ENCODE measurements at regions not wholly inside any gene's neighbourhood (a gene's known extent, or its start where the extent isn't known, plus 50 kb on each side); places are given as distances from the start of the nearest gene placed in this dataset.
"Not testable (repeated sequence)": the region's sequence is repeated elsewhere in the genome, so short reads cannot be mapped to it uniquely, and the experiment has no call there.

DNA sequence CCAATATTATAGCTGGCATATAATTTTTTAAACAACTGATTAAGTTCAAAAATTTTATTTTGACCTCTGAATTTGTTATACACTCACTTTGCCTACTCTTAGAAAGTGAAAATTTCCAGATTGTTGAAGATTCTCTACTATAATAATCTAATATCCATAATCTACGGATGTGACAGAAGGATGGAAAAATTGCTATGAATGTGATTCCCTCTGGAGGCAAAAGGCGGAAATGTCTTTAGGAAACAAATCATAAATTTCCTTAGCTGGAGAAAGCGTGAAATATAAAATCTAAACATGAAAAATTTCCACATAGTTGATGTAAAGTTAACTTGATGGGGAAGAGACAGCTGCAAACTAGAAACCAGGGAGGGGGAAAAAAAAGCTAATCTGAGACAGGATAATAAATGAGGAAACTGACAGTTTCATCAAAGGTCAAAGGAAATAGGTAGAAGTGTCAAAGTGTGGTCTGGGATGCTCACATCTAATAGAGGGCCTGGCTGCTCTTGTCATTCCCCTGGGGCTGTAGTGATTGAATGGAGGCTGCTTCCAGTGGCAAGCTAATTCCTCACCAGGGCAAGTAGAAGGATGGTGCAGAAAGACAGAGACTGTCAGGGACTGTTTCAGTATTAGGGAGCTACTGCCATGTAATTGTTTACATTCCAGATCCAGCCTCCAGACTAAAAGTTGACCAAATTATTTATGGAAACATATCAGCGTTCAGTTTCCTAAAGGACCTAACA lies 264.5 kb downstream of the SDHAF3 start:
- no peak for DNase-seq

DNA sequence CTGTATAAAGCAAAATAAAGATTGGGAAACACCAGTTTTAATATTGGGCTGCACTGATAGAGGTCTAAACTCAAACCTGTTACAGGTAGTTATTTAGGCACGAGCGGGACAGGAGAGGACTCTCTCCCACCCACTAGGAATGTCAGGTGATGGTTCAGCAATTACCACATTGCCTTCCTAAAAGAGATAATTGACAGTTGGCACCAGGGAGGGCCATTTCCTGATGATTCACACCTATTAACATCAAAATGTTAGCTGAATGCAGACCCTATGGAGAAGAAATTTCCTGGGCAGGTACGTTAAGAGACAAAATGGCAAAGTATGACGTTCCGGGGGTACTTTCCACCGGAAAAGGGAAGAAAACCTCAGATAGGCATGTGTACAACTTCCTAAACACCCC lies 272.6 kb downstream of the SDHAF3 start:
- DNase-seq = no peak

DNA sequence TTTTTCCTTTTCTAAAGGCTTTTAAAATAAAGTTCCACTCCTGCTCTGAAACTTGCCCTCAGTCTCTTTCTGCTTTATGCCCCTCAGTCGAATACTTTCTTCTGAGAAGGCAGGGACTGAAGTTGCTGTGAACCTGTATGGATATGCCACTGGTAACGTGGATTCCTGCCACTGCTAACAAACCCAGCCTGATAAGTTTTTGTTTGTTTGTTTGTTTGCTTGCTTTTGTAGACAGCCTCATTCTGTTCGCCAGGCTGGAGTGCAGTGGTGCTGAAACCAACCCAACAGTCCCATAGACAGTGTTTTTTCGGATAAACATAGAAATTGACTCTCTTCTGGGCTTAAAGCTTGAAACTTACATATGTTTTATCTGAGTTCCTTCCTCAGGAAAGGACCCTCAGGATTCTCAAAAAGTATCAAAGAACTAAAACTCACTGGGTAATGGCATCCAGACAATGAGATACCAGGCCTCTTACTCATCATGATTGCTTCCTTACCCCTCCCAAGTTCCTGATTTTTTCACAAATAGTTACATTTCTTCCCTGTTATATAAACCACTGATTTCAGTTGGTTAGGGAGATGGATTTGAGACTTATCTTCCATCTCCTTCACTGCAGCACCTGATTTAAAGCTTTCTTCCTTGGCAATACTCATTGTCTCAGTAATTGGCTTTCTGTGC lies 273.6 kb downstream of the SDHAF3 start:
- no peak for DNase-seq

DNA sequence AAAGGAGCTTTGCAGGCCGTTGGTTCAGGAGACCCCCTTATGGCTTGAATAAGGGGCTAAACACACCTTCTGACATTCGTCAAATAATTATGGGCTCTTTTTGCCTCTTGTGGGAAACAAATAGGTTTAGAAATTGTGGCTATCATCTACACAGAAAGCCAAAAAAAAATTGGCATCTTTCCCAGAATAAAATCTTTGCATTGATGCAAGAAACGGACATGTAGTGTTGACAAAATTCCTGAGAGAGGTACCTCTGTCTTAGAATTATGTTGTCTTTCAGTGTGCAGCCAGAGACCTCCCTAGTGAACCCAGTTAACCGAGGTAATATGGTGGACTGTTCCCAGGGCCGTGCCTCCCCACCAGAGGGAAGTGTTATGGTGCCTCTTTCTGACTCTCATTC lies 283.9 kb downstream of the SDHAF3 start:
- DNase-seq = no peak

DNA sequence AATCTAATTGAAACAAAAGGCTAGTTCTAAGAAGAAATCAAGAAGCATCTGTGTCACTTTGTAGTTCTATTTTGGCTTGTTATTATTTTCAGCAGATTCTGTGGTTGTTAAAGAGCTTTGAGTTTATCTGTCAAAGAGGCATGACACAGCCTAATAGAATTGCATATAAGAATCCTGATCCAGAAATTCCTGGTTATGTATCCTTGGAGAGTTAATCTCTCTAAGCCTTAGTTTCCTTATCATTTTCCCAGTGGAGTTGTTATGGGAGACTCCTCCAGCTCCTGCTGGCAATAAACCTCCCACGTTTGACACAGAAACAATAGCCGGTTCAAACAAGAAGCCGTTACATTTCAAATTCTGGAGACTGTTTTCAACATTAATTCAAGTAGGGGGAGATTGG lies 288.3 kb downstream of the SDHAF3 start:
- no peak for DNase-seq

DNA sequence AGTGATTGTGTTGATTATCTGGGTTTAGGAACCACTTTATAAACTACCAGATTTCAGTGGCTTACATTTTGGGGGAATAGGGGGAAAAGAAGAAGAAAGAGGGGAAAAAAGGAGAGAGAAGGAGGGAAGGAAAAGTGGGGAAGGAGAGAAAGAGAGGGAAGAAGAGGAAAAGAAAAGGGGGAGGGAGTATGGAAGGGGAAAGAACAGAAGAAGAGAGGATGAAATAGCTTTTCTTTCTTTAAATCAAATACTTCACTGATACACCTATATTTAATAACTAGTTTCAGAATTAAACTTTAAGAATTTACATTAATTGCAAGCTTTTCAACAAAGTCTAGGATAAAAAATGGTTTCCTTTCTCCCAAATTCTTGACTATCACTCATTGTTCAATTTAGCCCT lies 289.6 kb downstream of the SDHAF3 start:
- no peak for DNase-seq

DNA sequence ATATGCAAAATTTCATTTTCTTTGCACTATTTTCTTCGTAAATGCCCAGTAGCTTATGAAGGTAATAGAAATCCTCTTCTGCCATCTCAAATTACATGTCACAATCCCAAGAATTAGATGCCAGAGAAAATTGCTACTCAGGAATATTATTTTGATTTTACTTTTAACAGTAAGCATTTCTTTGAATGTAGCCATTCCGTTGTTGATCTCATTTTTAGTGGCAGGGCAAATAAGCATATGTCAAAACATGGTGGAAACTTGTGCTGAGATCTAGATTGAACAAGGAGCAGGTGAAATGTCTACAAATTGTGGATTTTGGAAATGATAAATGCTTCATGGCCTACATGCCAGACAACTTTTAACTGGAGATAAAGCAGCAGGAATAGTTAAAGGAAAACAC lies 291.8 kb downstream of the SDHAF3 start:
- no peak for DNase-seq

DNA sequence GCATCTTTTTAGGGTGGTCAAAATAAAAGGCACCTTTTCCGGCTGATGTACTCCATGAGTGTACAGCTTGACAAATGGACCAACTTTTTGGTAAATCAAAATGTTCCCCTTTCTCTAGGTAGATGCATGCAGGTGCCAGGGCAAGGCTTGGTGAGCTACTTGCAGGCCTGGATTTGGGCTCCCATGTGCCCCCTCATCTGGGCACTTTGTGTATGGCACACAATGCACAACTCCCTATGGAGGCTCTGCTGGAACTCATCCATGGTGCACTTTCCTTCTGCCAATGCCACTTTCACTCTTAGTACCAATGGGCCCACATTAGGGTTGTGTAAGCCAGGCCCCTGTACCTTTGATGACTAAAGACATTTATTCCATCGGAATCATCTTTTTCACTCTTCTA lies 300.8 kb downstream of the SDHAF3 start:
- no peak for DNase-seq

DNA sequence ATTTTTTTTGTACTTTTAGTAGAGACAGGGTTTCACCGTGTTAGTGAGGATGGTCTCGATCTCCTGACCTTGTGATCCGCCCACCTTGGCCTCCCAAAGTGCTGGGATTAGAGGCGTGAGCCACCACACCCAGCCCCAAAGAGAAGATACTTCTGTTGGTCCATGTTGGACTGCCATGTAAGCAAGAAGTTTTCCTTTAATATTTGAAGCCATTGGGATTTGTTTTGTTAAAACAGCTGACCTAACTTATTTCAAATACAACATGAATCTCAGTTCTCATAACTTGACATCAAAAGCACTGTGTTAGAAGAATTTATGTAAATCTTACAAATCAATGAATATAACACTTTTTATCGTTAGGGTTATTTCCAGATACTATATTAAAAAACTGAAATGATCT lies 302.4 kb downstream of the SDHAF3 start:
- DNase-seq = no peak

DNA sequence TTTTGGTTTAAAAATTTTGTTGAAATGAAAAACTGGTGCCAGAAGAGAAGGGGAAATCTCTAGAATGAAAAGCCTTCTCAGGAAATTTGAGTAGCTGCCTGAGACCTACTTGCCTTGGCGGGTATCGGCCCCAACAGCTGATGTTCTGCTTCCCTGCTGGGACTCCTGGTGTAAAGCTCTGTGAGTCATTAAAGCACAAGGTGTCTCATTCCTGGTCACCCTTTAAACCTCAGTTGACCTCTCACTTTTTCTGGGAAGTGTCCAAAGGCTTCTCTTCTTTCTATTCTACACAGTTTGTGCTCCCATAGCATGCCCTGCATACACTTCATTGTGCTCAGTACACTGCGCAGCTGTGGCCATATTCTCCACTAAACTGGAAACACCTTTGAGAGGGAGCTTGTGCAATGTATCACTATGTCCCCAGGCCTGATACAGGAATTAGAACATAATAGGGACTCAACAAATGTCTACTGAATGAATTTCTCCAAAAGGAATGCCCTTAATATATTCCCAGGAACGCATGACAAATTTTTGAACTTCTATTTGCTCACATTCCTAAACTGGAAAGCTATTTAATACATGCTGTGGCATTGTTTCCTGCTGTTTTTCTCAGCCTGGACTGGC lies 303.9 kb downstream of the SDHAF3 start:
- no peak for DNase-seq

DNA sequence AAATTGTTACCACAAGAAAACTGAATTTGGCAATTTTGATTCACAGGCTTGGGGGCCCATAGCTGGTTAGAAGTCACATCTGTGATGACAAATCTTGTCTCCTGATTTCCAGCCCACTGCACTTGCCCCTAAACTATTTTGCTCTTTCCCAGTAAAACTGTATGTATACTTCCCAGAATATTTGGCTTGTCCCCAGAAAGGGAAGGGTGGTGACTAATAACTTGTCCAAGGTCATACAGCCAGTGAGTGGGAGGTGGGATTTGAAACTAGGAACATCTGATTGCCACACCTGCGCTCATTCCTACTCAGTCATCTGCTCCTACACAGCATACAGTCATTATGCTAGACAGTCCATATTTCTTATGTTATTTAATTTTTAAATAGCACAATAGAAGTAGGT lies 304.5 kb downstream of the SDHAF3 start:
- no peak for DNase-seq

DNA sequence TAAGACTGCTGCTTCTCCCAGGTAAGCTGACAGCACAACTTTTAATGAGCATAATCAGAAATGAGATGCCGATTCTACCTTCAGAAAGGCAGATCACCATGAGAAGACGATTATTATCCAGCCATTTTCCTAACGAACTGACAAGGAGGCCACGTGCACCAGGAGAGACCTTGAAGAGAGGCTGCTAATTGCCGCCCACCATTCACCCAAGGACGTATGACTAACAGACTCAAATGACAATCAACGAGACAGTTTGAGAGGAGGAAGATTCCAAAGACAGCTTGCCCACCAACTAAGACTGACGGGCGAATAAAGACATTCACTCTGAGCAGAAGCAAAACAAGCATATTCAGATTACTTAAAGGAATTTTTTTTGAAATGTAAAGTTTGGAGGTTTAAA lies 301.9 kb upstream of the TAC1 start:
- DNase-seq = no peak

DNA sequence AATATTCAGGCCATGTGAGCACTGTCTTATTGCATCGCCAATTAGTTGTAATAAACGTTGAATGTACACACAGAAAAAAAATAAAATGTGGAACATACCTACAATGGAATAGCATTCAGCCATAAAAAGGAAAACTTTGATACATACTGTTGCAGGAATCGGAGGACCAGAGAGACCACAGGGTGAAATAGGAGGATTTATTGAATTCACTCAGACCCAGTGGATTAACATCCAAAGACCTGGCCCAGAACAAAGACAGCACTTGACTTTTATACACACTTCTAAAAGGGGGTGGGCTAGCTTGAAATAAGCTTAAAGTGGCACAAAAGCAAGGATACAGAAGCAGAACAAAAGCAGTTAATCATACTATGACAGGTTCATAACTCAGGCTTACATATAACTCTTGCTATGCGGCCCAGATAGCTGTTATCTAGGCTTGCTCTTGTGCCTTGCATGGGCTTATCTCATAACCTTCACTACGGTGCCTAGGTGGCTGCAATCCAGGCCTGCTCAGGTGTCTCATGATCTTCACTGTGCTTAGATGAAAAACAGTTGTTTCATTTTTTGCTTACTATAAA lies 292.2 kb upstream of the TAC1 start:
- DNase-seq = no peak

DNA sequence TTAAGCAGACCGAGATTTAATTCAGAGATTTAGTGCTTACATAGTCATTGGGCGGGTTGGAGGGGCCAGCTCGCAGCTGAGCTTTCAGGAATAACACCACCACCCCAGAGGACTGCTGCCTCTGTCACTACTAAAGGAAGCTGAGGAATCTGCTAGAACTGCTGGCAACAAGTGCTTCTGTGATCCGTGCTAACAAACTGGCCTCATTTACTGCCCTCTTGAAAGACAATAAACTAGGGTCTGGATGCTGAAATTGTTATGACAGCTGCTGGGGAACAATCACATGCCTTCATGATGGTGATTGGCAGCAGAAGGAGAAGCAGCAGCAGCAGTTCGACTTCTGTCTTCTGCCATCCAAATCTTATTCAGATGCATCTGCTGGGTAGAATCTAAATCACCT lies 285.5 kb upstream of the TAC1 start:
- DNase-seq = no peak

DNA sequence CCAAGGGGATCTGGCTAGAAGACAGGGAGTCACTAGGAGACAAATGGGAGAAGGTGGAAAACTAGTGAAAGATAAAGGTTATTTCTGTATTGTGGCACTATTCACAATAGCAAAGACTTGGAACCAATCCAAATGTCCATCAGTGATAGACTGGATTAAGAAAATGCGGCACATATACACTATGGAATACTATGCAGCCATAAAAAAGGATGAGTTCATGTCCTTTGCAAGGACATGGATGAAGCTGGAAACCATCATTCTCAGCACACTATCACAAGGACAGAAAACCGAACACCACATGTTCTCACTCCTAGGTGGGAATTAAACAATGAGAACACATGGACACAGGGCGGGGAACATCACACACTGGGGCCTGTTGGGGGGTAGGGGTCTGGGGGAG lies 282.4 kb upstream of the TAC1 start:
- not testable (repeated sequence) for DNase-seq

DNA sequence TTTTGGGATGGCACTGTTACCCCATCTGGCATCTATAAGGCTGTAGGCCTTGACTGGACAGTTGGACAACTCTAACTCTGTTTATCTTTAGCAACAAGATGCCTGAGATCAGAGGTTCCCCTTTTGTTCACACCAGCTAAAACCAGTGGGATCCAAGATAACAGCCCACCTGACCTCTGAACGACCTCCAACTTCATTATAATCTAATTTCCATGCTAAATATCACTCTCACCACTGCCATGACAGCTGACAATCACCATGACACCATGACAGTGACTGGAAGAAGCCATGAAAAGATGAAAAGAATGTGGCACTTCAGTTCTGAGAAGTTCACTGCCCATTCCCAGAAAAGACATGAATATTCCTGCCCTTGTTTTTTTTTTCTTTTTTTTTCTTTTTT lies 281.4 kb upstream of the TAC1 start:
- no peak for DNase-seq

DNA sequence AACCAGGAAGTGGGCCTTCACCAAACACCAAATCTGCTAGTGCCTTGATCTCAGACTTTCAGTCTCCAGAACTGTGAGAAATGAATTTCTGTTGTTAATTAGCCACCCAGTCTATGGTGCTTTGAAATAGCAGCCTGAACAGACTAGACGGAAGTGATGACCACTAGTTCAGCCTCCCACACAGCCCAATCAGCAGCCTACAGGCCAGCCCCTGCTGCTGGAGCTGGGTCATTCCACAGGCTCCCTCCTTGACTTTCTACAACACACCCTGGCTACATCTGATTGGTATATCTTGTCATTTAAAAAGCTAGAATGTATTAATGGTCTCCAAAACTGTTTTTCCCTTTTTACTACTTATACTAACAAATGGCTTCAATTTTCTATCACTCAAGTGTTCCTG lies 277.2 kb upstream of the TAC1 start:
- DNase-seq = no peak

DNA sequence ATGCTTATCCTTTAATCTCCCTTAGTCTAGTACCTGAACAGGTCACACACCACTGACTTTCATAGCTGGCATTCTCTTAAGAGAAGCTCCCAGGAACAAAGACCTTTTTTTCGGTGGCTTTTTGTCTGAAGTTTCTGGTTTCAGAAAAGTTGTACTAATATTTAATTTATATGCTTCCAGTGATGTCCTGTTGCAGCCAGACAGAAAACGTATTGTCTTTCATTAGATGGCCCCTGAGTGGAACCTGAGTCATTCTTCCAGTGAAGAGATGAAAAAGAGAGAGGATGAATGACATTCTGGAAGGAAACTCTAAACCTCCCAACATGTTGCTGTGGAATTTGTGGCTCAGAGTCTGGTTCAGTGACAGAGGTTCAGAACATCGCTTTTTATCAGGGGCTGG lies 274.8 kb upstream of the TAC1 start:
- no peak for DNase-seq

DNA sequence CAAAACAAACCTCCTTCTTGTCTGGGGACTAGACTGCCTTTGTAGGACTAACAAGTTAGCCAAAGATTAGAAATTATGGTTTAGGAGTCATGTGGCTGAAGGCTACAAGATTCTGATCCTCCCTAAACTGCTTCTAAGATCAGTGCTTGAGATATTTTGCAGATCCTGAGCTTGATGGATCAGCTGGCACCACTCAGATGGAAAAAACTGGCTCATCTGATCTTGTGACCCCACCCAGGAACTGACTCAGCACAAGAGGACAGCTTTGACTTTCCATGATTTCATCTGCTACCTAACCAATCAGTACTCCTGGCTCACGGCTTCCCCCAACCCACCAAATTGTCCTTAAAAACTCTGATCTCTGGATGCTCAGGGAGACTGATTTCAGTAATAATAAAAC lies 271.5 kb upstream of the TAC1 start:
- no peak for DNase-seq

DNA sequence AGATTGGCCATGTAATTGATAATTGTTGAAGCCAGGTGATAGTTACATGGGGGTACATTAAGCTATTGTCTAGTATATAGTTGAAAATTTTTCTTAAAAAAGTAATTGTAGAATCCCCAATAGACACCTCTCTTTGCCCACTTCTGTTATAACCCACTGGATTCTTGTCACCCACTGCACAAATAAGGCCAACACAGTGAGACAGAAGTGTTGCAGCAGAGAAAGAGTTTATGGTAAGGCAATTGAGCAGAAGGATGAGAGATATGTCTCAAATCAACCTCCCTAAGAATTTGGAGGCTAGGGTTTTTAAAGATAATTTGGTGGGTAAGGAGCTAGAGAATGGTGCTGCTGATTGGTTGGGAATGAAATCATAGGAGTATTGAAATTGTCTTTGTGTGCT lies 270.3 kb upstream of the TAC1 start:
- DNase-seq = no peak

DNA sequence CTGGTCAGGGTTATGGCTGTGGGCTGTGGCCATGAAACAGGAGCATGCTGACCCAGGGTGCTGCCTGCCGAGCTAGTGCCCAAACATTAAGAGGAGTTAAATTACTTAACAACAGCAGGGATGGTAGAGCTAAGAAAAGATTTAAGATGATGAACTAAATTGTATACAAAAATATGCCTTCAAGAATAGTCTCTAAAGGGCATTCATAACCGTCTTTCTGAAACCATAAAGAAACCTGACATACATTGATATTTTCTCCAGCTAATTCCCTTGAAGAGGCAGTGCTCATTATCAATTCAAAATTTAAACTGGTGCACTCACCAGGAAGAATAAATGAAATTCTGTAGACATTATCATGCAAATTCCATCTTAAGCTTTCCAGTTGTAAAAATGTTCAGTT lies 265.8 kb upstream of the TAC1 start:
- no peak for DNase-seq

DNA sequence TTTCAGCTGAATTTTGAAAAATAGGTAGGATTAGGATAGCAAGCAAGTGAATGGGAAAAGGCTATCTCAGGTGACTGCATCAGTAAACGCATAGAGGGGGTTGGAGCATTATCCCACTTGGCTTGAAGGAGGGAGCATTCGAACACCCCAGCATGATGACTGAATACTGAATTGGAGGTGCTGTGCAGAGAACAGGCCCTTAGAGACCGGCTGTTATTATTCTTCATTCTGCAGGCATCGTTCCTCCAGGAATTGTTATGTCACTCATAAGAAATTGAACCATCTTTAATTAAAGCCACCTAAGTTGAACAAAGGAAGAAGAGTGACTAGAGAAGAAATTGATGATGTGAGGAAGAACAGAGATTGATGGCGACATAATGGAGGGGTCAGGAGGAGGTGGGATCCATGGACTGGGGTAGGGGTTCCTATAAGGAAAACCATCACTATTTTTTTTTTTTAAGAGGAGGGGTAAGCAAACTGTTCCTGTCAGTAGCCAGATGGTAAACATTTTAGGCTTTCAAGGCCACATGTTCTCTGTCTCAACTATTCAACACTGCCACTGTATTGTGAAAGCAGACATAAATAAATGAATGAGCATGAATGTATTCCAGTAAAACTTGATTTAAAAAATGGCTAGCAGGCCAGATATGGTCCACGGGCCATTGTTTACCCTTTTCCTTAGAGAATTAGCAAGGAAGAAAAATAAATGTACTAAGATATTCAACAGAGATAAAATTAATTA lies 264.7 kb upstream of the TAC1 start:
- DNase-seq = no peak

DNA sequence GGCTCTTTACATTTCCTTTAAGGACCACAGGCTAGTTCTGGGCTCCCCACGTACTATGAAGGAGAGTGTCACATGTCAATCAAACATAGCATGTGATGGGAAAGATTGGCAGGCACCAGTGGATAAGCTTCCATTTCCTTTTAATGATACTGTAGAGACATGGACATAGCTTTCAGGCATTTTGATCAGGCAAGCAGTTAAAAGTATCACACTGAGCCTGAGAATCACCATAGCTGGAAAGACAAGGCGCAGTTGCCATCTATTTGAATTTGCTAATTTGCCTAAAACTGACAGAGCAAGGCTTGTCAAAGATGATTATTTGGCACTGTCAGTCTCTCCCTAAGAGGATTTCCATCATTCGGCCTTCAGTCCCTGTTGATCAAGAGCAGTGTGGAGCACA lies 263.4 kb upstream of the TAC1 start:
- no peak for DNase-seq

DNA sequence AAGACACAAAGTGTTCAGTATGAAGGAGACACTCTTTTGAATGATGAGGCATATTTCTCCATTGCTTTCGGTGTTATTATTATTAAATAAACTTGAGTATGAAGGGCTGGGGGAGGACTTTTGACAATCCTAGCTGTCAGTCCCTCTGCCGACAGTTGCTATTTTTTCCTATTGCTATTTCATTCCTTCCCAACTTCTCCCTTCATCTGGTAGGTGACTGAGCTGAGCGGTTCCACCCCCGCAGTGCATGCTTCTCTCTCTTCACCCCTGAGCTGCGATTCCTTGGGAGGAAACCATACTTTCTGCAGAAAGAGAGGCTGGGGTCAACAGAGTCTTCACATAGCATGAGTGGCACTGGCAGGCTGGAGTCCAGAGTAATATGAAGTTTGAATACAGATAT lies 261.2 kb upstream of the TAC1 start:
- DNase-seq = no peak

Data from NCI-H187 (cell line).